Activated CD4-positive, alpha-beta T cell treated with anti-CD3 and anti-CD28 coated beads, Interleukin-2, amount 50 U/mL, for 1 hour (primary cell): ENCODE measurements at regions not wholly inside any gene's neighbourhood (a gene's known extent, or its start where the extent isn't known, plus 50 kb on each side); places are given as distances from the start of the nearest gene placed in this dataset.
"Not testable (repeated sequence)": the region's sequence is repeated elsewhere in the genome, so short reads cannot be mapped to it uniquely, and the experiment has no call there.

Experiments
- DNase-seq: peaks from one replicate; pipeline ENCODE4 v3.0.0-alpha.2; 2020

DNA sequence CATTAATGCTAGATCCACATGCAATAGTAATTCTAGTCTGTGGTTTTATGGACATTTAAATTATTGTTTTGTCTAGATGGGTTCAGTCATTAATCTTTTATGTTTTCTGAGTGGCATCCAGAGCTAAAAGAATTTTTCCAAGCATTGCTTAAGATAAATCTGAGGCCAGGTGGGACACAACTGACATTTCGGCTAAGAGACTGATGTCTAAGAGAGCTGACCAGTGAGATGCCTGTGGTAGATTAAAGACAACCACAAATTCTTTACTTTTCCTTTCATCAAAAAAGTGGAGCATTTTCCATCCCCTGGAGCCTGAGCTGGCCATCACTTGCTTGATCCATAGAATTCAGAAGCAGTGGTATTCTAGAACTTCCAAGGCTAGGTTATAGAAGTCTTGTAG is 182.2 kb downstream of the NRP2 start:
- DNase-seq = no peak

DNA sequence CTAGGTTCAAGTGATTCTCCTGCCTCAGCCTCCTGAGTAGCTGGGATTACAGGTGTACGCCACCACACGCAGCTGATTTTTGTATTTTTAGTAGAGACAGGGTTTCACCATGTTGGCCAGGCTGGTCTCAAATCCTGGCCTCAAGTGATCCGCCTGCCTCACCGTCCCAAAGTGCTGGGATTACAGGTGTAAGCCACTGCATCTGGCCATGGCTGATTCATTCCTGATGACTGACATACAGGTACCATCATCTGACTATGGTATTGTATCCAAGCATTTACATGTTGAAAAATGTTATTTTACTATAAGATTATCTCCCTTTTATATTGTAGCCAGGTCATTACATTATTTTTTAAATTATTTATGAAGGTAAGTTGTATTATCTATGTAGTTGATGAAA is 180.5 kb downstream of the NRP2 start:
- DNase-seq = not testable (repeated sequence)

DNA sequence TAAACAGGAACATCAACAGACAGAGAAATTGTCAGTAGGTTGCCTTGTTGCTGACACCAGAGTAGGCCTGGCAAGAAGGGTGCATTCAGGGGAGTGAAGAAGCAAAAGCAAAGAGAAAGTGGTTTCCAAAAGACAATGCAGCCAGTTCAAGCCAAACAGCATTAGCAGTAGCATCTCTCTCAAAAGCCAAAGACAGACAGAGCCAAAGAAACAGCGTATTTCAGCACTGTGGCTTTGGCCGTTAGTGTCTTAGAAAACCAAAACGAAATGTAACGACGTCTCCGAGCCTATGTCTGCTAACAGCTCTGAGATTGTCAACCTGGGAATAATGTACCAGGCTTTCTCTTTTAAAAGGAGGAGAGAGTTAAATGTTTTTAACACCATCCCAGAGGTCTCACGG is 178.6 kb downstream of the NRP2 start:
- DNase-seq = no peak

DNA sequence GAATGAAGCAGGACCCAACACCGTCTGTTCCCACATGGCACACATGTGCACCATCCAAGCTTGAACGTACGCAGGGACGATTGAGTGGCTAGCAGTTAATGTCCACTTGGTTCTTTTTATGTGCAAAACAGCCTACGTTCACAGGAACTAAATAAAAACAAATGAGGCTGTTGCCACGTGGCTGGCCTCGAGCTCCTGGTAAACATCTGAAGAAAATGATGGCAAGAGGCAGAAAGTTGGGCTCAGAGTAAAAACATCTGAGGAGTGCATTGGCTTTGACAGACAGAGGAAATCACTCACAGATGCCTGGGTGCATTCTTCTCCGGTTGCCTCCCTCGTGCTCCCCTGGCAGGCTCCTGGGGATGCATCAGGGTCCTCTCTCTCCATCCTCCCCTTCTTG is 177.9 kb downstream of the NRP2 start:
- no peak for DNase-seq

DNA sequence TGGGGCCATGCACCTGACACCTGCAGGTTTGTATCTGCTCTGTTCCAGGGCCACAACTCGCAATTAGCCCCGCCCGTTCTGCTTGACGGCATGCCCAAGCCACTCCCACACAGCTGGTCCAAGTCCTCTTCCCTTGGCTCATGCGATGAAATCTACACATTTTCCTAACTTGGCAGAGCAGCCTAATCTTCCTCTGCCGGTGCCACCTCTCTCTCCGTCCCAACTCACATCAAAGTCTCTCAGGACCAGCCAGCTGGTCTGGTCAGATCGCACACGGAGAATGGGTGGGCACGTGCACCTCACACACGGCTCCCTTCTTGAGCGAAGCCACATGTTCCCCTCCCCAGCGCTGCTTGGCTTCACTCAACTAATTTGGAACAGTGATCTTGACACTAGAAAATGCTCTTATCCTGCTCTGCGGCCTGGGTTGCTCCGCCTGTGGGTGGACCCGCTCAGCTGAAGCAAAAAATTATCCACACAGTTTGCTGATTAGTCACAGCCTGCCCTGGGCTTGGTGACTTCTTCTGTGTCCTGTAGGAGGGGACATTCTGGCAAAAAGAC is 176.7 kb downstream of the NRP2 start:
- DNase-seq = no peak

DNA sequence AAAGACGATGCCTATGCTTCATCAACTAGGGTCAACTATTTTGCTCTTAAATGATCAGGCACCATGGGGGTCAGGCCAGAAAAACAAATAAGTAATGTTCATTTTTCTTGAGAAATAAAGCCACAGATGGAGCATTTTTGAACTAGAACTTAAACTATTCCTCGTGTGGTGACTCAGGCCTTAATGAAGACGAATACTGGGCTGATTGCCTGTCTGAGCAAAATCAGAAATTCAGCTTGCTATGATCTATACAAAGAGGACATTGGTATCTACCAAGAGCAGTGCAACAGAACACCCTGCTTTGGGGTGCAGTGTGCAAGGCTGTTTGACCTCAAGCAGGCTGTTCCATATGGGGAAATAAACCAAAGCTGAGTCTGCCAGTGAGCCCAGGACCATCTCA is 176.0 kb downstream of the NRP2 start:
- no peak for DNase-seq

DNA sequence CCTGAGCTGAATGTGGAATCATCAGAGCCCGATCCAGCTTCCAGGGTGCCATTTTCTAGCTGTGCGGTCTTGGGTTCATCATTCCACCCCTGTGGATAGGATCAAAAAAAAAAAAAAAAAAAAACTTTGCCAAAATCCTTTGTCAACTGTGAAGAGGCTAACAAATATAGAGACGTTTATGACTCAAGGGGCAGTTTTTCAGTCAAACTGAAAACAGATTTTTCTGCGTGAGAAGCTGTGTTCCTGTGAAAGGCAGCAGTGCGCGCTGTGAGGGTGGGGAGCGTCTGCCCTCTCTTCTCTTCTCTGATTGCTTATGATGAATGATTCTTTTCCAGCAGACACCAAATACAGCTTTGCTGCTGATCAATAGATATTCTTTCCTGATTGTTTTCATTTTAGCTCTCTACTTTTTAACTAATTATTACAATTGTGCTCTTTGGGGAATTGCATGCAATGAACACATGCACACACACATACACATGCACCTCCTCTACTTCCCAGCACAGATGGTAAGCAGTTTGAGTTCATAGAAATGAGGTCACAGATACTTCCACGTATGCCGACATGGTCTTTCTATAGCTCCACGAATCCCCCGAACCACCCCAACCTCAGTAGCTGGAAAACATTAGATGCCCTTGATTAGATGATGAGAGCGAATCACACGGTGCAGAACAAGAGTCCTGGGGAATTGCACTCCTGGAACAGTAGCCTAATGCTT is 175.4 kb downstream of the NRP2 start:
- no peak for DNase-seq

DNA sequence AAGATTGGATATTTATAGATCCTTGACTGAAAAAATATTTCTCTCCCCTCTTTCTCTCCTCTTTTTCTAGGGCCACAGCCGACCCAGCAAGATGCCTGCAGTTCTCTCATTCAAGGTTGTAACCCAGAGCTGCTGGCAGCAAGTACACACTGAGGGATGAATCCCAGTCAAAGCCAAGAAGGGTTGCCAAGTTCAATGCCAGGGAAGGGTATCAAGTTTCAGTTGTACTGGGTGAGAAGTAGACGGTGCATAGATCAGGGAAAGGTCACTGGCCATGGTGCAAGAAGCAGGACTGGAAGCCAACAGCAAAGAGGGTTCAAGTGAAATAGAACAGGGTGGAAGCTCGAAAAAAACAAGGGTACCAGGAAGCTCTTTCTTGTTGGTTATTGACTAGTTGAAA is 170.2 kb downstream of the NRP2 start:
- no peak for DNase-seq

DNA sequence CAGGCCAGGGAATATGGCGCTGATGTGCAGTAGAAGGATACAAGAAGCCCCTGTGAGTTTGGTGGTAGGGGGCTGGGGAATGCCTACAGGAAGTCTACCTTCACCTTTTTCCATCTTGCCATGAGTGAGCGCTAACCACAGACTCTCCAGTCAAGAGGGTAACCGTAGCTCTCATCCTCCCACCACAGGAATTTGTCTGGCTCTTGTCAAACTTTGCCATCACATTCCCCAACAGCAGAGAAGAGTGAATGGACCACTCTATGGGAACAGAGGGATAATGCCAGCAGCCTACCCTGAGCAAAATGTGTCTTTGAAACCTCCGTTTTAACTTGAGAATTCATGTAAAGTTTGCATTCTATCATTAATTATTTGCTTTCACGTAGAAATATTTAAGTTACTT is 168.3 kb downstream of the NRP2 start:
- DNase-seq = no peak

DNA sequence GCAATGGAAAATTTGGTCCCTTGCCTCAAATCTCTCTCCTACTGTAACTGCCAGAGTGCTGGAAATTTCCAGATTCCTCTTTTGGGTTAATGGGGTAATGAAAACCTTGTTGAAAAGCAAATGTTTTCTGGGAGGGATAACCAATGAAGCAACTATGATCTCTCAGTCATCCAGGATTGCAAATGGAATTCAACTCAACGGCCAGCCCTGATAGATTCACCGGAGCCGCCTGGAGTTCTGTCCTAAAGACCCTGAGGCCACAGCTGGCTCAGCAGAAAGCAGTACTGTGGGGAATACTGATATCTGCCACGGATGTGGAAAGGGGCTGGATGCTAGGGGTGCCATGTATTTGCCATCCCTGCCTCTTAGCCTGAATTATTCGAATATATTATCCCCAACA is 167.8 kb downstream of the NRP2 start:
- no peak for DNase-seq

DNA sequence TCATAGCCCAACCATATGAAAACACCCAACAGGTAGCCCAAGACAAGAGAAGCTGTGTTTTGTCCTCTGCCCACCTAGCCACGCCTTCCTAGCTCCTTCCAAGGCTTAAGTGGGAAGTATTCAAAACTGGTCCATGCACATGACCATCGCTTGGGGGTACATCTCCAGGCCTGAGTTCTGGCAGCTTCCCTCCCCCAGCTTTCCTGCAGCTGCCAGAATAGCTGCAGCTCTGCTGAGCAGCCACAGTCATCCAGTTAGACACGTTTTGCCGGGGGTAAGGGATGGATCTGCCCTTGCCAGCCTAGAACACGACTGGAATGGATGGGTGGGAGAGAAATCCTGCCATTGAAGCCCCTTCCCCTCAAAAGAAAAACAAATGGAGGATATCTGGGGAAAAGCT is 166.8 kb downstream of the NRP2 start:
- no peak for DNase-seq

DNA sequence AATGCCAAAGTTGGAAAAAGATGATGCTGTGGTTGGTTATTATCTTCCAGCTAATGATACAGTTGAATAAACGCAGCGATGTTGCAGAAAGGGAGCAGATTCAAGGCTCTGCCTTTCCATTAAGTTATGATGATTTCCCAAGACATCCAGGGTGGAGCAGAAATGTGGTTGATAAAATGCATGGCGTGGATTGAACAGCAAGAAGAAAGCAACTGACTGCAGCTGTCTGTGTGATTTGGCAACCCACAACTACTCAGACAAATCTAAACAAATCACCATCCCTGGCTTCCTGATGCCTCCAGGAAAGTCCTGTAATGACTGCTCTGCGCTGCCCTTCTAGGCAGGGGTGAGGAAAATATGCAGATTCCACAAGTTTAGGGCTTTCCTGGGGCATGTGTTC is 166.3 kb downstream of the NRP2 start:
- no peak for DNase-seq
